ENCODE measurements at regions not wholly inside any gene's neighbourhood (a gene's known extent, or its start where the extent isn't known, plus 50 kb on each side); places are given as distances from the start of the nearest gene placed in this dataset.

DNA sequence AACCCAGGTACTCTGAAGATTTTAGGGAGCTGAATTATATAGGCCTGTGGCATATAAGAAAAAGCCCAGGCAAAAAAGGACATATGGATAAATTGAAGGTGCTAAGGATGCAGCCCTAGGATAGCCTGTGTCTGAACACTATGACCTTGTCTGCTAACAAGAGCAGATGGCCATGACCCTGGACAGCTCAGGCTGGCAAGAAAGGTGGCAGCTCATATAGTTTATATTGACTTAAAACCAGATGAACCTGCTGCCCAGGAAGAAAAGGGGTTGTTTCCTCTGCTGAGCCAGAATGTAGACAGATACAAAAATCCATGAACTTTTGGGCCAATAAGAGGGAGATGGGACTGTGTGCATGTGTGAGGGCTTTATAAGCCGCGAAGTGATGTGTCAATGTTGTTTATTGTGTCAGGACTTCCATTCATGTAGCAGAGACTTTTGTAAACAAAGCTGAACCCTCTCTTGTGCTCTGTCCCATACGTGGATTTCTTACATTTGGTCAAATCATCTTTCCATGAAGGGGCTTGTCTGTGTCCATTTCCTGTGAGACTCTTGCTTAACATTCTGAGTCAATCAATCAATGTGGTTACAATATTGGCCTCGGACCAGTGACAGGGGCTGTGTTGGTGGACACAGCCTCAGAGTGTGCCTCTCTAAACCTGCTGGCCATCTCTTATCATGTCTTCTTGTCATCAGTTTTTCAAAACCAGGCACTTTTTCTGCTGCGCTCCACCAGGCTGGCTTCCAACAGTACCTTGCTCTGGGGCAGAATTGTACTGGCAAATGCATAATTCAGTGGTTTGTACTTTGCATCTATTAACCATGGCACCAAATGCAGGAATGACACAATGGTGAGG is 321.2 kb downstream of the WDR72 start:
- no peaks in the 10 kb centered on the region for H3F3A ChIP-seq (ENCODE audit: insufficient read depth)
- DNase-seq: no peak
- WGBS, 2 experiments (ENCODE audit: low coverage in 1 of 2, low lambda C conversion rate in 2 of 2, missing lambda C conversion rate in 2 of 2): 15 to 16% methylated on average over 5 of the region's 5 CpGs

DNA sequence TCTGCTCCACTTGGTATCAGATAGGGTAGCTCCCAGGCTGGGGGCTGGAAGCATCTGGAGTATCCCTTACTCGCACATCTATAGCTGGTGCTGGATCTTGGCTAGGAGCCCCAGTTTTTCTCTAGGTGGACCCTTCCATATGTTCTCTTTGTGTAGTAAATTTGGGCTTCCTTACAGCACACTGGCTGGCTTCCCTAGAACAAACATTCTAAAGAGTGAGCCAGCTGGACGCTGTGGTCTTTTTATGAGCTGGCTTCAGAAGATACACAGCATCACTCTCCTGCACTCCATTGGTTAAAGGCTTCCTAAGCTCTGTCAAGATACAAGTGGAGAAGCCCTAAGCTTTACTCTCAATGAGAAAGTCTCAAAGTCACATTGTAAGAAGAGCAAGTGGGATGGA is 322.1 kb downstream of the WDR72 start:
- H3K9me3 ChIP-seq (ENCODE audit: low read depth): no peaks in the 10 kb centered on the region
- no peak for DNase-seq
- TF ChIP-seq EZH2 (IDR thresholded peaks at IDR 0.05; ENCODE audit: insufficient read depth, poor library complexity, severe bottlenecking) (no peak), EZH2phosphoT487 (IDR thresholded peaks at IDR 0.05; ENCODE audit: insufficient read depth, low read depth) (no peak)
- WGBS, 2 experiments (ENCODE audit: low coverage in 1 of 2, low lambda C conversion rate in 2 of 2, missing lambda C conversion rate in 2 of 2): 13 to 22% methylated on average over 2 of the region's 2 CpGs
- H3K27me3 ChIP-seq (replicated peaks; ENCODE audit: insufficient read depth): no peaks in the 10 kb centered on the region
- H3K4me1 ChIP-seq (ENCODE audit: insufficient read depth): no peaks in the 10 kb centered on the region
- no peak overlapping the region for H3K4me2 ChIP-seq (ENCODE audit: unreplicated experiment)
- H3K79me2 ChIP-seq (ENCODE audit: insufficient read depth): no peaks in the 10 kb centered on the region
- H3K36me3 ChIP-seq (ENCODE audit: low read depth): no peaks in the 10 kb centered on the region
- no peak overlapping the region for H3K4me3 ChIP-seq
- H3K9ac ChIP-seq: no peak overlapping the region
- no peak overlapping the region for H3K27ac ChIP-seq
- in situ Hi-C loops (cut with MboI): no loop called here
- H3K9me2 ChIP-seq (ENCODE audit: insufficient read depth): no peaks in the 10 kb centered on the region
- no peak overlapping the region for H2AFZ ChIP-seq
- H3F3A ChIP-seq (ENCODE audit: insufficient read depth): no peaks in the 10 kb centered on the region
- no peaks in the 10 kb centered on the region for H4K20me1 ChIP-seq (ENCODE audit: insufficient read depth)

More for the DNA sequence above, 321.2 kb downstream of the WDR72 start:
- H3K9ac ChIP-seq: no peak overlapping the region
- no peaks in the 10 kb centered on the region for H3K79me2 ChIP-seq (ENCODE audit: insufficient read depth)
- no peak overlapping the region for H3K4me2 ChIP-seq (ENCODE audit: unreplicated experiment)
- H3K4me3 ChIP-seq: no peak overlapping the region
- no peaks in the 10 kb centered on the region for H3K4me1 ChIP-seq (ENCODE audit: insufficient read depth)
- H3K9me3 ChIP-seq (ENCODE audit: low read depth): no peaks in the 10 kb centered on the region
- H3K27me3 ChIP-seq (replicated peaks; ENCODE audit: insufficient read depth): no peaks in the 10 kb centered on the region
- no peaks in the 10 kb centered on the region for H3K9me2 ChIP-seq (ENCODE audit: insufficient read depth)
- H4K20me1 ChIP-seq (ENCODE audit: insufficient read depth): no peaks in the 10 kb centered on the region
- no peak for TF ChIP-seq EZH2phosphoT487 (IDR thresholded peaks at IDR 0.05; ENCODE audit: insufficient read depth, low read depth)
- no peak for TF ChIP-seq EZH2 (IDR thresholded peaks at IDR 0.05; ENCODE audit: insufficient read depth, poor library complexity, severe bottlenecking)
- no peak overlapping the region for H3K27ac ChIP-seq
- H3K36me3 ChIP-seq (ENCODE audit: low read depth): no peaks in the 10 kb centered on the region
- H2AFZ ChIP-seq: no peak overlapping the region
- in situ Hi-C loops (cut with MboI): no loop called here

DNA sequence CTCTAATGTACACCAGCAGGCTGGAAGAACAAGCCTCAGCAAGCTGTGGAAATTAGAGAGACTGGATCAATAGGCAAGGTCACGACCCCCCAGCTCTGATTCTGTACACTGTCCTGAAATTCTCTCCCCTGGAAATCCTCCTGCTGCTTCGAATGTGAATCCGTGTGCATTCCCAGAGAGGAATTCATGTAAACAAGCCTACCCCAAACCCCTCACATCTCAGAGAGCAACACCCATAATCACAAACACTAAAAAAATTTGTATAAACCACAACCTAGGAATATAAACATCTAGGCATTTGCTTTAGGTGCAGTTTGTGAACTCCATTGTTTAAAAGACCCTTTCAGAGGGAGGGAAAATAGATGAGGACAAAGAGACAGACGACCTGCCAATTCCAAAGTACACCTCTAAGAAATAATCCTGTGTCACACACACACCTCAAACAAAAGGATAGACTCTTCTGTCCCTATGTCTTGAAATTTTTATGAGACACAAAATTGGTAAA is 325.2 kb downstream of the WDR72 start:
- TF ChIP-seq EZH2phosphoT487 (IDR thresholded peaks at IDR 0.05; ENCODE audit: insufficient read depth, low read depth) (no peak), EZH2 (IDR thresholded peaks at IDR 0.05; ENCODE audit: insufficient read depth, poor library complexity, severe bottlenecking) (no peak)
- no peaks in the 10 kb centered on the region for H3F3A ChIP-seq (ENCODE audit: insufficient read depth)

DNA sequence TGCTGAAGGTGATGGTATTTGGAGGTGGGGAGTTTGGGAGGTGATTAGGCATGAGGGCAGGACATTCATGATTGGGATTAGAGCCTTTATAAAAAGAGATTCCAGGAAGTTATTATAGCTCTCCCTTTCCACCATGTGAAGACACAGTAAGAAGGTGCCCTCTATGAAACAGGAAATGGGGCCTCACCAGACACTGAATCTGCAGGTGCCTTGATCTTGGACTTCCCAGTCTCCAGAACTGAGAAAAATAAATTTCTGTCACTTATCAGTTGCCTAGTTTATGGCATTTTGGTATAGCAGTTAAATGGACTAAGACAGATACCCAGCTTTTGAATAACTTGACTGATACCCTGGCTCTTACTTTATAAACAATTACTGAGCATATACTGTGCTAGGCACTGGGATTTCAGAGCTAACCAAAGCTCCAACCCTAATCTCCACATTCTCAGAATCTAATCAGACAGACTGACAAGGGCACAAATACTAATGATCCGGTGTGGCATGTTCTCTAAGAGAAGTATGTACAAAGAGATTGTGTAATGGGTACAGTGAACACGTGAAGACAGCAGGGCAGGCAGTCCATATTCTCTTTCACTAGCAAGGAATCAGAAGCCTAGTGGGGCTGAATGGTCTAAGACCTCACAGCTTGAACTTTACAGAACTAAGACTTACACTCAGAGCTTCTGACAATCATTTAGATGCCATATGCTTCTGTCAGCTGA is 343.1 kb downstream of the WDR72 start:
- Histone ChIP-seq H3K4me1 (ENCODE audit: insufficient read depth) (no peaks in the 10 kb centered on the region), H3K9me3 (ENCODE audit: low read depth) (no peaks in the 10 kb centered on the region), H3K27ac (no peak overlapping the region), H3K4me2 (ENCODE audit: unreplicated experiment) (no peak overlapping the region), H3K27me3 (replicated peaks; ENCODE audit: insufficient read depth) (no peaks in the 10 kb centered on the region), H2AFZ (no peak overlapping the region), H3K79me2 (ENCODE audit: insufficient read depth) (no peaks in the 10 kb centered on the region), H3K9me2 (ENCODE audit: insufficient read depth) (no peaks in the 10 kb centered on the region), H4K20me1 (ENCODE audit: insufficient read depth) (no peaks in the 10 kb centered on the region), H3K36me3 (ENCODE audit: low read depth) (no peaks in the 10 kb centered on the region), H3K9ac (no peak overlapping the region), H3K4me3 (no peak overlapping the region), H3F3A (ENCODE audit: insufficient read depth) (no peaks in the 10 kb centered on the region)
- TF ChIP-seq EZH2 (IDR thresholded peaks at IDR 0.05; ENCODE audit: insufficient read depth, poor library complexity, severe bottlenecking) (no peak), EZH2phosphoT487 (IDR thresholded peaks at IDR 0.05; ENCODE audit: insufficient read depth, low read depth) (no peak)
- in situ Hi-C loops (cut with MboI): no loop called here
- 11 to 12% methylated on average over 2 of the region's 2 CpGs for WGBS, 2 experiments (ENCODE audit: low coverage in 1 of 2, low lambda C conversion rate in 2 of 2, missing lambda C conversion rate in 2 of 2)
- DNase-seq: no peak

More for the DNA sequence above, 325.2 kb downstream of the WDR72 start:
- no peak for DNase-seq
- Histone ChIP-seq H3K79me2 (ENCODE audit: insufficient read depth) (no peaks in the 10 kb centered on the region), H4K20me1 (ENCODE audit: insufficient read depth) (no peaks in the 10 kb centered on the region), H3K27me3 (replicated peaks; ENCODE audit: insufficient read depth) (no peaks in the 10 kb centered on the region), H3K4me1 (ENCODE audit: insufficient read depth) (no peaks in the 10 kb centered on the region), H3K27ac (no peak overlapping the region), H3K36me3 (ENCODE audit: low read depth) (no peaks in the 10 kb centered on the region), H3K4me2 (ENCODE audit: unreplicated experiment) (no peak overlapping the region), H3K9me3 (ENCODE audit: low read depth) (no peaks in the 10 kb centered on the region), H3K4me3 (no peak overlapping the region), H3K9me2 (ENCODE audit: insufficient read depth) (no peaks in the 10 kb centered on the region), H2AFZ (no peak overlapping the region), H3K9ac (no peak overlapping the region)
- in situ Hi-C loops (cut with MboI): no loop called here
- 3 to 9% methylated on average over 4 of the region's 4 CpGs for WGBS, 2 experiments (ENCODE audit: low coverage in 1 of 2, low lambda C conversion rate in 2 of 2, missing lambda C conversion rate in 2 of 2)
